ENCODE measurements at regions not wholly inside any gene's neighbourhood (a gene's known extent, or its start where the extent isn't known, plus 50 kb on each side); places are given as distances from the start of the nearest gene placed in this dataset.

GRCh38 chr21:20167059-20167458 lies 831.1 kb upstream of the NCAM2 start:
- TF ChIP-seq CTCF (IDR thresholded peaks at IDR 0.05): no peak
- TF ChIP-seq POLR2A (IDR thresholded peaks at IDR 0.05): no peak
